GM06990 (cell line): ENCODE measurements at regions not wholly inside any gene's neighbourhood (a gene's known extent, or its start where the extent isn't known, plus 50 kb on each side); places are given as distances from the start of the nearest gene placed in this dataset.

Experiments used
- DNase-seq: peaks from one replicate; pipeline ENCODE4 v3.0.0-alpha.2; 2011; ENCODE audit not compliant: insufficient read length; ENCODE audit errors: extremely low read depth
- H3K27me3 ChIP-seq: replicated peaks from 2 replicates; pipeline ENCODE4 v1.6.0; 2011; ENCODE audit warnings: low read length; ENCODE audit not compliant: control insufficient read depth, insufficient read depth
- H3K36me3 ChIP-seq: 2 replicates; pipeline ENCODE4 v1.5.1; 2011; ENCODE audit warnings: low read length; ENCODE audit not compliant: control insufficient read depth, insufficient read depth
- H3K4me3 ChIP-seq: replicated peaks from 2 replicates; pipeline ENCODE4 v1.5.1; 2011; ENCODE audit warnings: low read depth, mild to moderate bottlenecking, control low read depth, low read length
- CTCF ChIP-seq: IDR thresholded peaks from 2 replicates; pipeline ENCODE4 v1.5.1; 2011; ENCODE audit warnings: low read length, control low read depth, mild to moderate bottlenecking, inconsistent platforms; ENCODE audit not compliant: insufficient read depth, poor library complexity, severe bottlenecking

DNA sequence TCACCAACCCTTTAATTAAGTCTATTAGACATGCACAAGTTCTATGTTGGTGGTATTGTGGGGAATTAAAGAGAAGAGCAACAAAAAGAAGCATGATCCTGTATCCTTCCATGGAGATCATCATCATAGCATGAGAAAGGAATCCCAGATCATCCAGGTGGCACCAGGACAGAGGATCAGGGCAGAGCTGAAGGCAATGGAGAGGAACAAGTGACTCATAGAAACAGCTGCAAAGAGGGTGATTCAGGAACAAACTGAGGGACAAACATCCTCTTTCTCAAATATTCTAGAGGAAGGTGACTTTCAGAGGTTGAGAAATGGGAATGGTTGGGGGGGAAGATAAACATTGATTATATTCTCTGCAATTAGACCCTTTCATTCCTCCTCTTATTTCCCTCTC lies 105.5 kb upstream of the OTUD4 start:
- Histone ChIP-seq H3K36me3 (no peaks in the 10 kb centered on the region), H3K4me3 (no peak overlapping the region), H3K27me3 (no peaks in the 10 kb centered on the region)
- DNase-seq: no peak
- no peak for TF ChIP-seq CTCF

GRCh38 chr4:145283909-145284308 lies 103.5 kb upstream of the OTUD4 start:
- H3K4me3 ChIP-seq: no peak overlapping the region
- no peak for DNase-seq
- no peak for TF ChIP-seq CTCF
- H3K27me3 ChIP-seq: no peaks in the 10 kb centered on the region
- H3K36me3 ChIP-seq: no peaks in the 10 kb centered on the region

DNA sequence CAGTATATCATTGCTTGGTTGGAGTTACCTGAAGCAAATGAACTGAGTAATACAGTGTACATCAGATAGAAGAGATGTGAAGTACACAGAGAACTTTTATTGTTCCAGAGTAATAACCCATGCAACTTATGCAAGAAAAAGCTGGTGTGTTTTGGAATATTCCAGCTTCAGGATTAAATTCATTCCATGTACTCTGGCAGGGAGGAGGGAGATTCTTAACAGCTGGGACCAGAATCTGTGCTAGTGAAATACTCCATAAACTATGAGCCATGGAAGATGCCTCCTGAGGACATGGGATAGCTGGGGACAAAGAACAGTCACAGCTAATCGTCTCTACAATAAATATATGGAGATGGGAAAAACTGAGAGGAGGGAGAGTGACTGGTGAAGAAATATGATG lies 101.6 kb upstream of the OTUD4 start:
- no peak for TF ChIP-seq CTCF
- H3K36me3 ChIP-seq: no peaks in the 10 kb centered on the region
- no peak for DNase-seq
- H3K27me3 ChIP-seq: no peaks in the 10 kb centered on the region
- no peak overlapping the region for H3K4me3 ChIP-seq

DNA sequence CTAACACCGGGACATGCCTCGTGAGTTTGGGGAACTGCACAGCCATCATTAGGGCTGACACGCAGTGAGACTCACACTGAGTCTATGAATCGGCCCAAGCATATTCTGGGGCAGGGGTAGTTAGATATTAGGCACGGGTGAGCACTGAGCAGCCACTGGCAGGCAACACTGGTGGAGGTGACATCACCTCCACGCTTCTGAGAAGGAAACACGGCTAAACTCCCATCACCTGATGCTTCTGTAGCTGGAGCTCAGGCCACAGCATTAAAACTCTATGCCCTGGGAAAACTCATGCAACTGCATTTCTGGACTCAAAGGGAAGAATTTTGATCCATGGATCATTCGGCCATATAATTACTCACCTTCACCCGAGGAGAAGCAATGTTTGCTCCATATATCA lies 100.8 kb upstream of the OTUD4 start:
- TF ChIP-seq CTCF: no peak
- H3K36me3 ChIP-seq: no peaks in the 10 kb centered on the region
- H3K27me3 ChIP-seq: no peaks in the 10 kb centered on the region
- no peak overlapping the region for H3K4me3 ChIP-seq
- DNase-seq: no peak

- Histone ChIP-seq H3K36me3 (no peaks in the 10 kb centered on the region), H3K4me3 (no peak overlapping the region)
Observed at GRCh38 chr4:145280541-145280940, 100.2 kb upstream of the OTUD4 start.

More at GRCh38 chr4:145280541-145280940, 100.2 kb upstream of the OTUD4 start:
- no peak for DNase-seq
- no peak for TF ChIP-seq CTCF
- no peaks in the 10 kb centered on the region for H3K27me3 ChIP-seq
